NCI-H69 (cell line): ENCODE measurements at regions not wholly inside any gene's neighbourhood (a gene's known extent, or its start where the extent isn't known, plus 50 kb on each side); places are given as distances from the start of the nearest gene placed in this dataset.
A peak's percentile ranks its signal among the peaks of the same experiment; 100 is the strongest.
"Not testable (repeated sequence)": the region's sequence is repeated elsewhere in the genome, so short reads cannot be mapped to it uniquely, and the experiment has no call there.

Experiments
- DNase-seq: peaks from one replicate; lab custom pipeline; 2025; lab: John Stamatoyannopoulos, UW

DNA sequence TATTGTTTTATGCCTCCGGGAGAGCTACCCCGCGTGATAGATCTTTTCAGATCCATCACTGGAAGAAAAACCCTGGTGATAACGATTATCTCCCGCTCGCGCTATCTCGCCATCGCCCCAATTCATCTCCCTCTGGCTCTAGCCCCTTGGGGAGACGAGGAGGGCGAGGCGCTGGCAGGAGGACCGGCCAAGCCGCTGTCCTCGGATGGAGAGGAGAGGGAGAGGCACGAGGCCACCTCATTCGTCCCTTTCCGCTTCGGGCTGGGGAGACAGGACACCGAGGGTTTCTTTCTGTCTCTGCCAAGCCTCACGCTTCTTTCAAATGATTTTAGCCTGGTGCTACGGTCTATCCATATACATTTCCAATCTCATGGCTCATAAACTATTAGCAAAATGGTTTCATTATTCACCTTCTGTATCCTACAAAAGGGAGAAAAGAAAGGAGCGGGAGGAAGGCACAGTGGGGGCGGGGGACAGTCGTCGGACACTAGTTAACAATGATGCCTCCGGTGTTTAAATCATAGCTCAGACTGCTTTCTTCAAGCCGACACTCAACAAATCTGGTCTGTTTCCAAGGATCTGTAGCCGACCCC, 415.0 kb upstream of the ESRRG start:
- no peak for DNase-seq

DNA sequence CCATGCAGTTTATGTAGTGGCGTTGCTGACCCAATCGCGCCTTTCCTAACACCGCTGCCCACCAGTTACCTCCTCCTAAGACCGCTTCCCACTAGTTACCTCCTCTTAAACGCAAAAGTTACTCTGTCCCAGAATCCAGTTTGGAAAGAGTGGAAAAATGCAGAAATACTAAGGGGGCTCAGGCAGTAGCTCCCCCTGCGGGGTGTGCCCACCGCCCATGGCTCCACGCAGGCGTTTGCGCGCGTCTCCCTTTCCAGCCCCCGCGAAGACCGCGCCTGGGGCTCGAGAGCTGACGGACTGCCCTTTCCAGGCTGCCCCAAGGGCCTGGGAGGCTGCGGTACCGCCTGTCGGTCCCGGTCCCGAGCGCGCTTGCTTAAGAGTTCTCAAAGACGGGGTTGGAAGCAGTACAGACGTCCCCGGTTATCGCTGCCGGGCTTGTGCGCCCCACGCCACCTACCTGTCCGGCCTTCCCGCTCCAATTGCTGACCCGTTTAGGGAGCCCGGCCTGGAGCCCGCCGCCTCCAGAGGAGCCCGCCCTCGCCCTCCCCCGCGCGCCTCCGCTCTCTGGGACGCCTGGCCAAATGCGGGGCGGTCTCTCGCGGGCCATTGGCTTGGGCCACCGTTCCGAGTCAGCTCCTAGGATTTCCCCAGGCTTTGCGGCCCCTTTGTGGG, 414.1 kb upstream of the ESRRG start:
- no peak for DNase-seq

DNA sequence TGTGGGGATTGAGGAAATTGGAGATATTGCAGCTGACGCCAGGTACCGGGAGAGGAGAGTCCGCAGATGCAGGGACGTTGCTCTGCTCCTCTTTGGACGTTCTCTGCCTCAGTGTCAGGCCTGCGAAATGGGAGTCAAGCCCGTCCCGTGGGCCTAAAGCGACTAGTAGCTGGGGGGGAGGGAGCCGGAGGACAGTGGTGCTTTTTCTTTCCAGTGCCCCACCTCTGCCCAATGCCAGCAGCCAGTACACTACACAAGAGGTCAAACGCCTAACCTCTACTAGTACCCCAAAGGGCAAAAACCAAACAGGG, 413.6 kb upstream of the ESRRG start:
- DNase-seq: no peak

DNA sequence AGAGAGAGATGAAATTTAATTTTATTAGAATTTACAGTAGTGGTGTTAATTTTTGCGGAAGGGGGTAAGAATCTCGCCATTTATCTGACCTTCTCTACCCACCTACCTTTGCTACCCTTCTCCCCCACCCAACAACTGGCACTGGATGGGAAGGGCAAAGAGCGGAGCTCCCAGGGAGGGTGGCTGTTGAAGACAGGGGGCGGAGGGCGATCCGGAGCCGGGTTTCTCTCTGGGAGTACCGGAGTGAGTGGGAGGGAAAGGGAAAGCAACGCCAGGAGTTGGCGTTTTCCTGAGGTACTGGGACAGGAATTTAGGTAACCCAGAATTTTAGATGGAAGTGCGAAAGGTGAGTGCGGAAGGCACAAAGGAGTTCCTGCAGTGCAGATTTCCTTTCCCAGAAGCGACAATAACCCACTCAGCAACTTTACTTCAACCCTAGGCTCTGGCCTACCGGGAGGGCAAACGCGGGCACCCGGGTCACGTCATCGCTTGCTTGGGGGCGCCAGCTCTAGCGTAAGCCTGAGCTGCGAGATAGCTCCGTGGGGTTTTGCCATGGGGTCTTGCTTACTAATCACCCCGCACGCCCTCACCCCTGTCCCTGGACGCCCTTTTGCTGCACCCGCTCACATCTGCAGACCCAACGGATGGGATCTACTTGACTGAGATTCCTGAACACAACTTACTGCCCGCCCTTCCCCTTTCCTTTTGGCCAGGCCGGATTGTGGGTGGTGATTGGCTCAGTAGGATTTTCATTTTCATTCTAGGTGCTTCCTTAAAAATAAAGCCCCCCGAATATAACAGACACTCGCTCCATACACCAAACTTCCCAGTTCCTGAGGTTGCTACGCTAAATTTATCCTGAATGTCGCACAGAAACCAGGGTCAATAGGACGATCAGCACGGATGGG, 413.0 kb upstream of the ESRRG start:
- peak; percentile 55 for DNase-seq

DNA sequence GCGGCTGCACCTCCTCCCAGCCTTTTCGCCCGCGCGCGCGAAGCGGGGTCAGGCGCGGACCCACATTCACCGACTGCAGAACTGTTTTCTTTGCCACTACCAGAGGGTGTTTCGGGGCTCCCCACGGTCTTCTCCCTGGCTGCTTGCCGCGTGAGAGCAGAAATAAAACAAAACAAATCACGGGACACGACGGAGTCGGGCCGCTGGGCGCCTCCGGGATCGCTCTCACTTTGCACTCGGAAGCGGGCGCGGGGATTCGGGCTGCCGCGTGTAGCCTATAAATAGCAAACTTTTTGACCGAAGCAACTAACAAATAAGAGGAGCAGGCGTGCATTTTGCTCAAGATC, 412.3 kb upstream of the ESRRG start:
- DNase-seq: peak; percentile 84

DNA sequence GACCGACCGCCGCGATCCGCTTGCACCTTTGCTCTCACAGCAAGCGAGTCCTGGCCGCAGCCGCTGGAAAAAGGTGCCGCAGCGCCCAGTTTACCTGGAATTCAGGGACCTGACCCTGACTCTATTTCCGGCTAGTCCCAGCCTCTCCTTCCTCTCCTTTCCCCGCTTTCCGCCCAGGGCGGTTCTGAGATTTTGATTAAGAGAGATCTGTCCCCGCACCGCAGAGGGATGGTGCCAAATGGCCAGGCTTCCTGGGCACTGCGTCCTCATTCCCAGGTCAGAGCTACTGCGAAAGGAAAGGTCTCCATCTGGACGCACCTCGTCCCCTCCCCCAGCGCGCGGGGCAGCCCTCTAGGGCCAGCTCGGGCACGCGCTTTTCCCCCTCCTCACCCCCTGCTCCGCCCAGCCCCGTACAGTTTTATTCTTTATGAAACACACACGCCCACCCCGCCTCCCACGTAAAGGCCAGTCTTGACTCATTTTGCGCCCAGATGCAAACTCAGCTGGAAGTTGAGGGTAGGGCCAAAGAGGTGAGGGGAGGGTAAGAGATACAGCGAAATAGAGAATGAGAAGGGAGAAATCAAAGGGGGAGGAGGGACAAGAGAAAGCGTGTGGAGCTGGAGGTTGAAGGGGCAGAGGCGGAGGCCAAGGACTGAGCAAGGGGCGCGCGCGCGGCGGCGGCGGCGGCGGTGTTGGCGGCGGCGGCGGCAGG, 411.8 kb upstream of the ESRRG start:
- peak; percentile 93 for DNase-seq

DNA sequence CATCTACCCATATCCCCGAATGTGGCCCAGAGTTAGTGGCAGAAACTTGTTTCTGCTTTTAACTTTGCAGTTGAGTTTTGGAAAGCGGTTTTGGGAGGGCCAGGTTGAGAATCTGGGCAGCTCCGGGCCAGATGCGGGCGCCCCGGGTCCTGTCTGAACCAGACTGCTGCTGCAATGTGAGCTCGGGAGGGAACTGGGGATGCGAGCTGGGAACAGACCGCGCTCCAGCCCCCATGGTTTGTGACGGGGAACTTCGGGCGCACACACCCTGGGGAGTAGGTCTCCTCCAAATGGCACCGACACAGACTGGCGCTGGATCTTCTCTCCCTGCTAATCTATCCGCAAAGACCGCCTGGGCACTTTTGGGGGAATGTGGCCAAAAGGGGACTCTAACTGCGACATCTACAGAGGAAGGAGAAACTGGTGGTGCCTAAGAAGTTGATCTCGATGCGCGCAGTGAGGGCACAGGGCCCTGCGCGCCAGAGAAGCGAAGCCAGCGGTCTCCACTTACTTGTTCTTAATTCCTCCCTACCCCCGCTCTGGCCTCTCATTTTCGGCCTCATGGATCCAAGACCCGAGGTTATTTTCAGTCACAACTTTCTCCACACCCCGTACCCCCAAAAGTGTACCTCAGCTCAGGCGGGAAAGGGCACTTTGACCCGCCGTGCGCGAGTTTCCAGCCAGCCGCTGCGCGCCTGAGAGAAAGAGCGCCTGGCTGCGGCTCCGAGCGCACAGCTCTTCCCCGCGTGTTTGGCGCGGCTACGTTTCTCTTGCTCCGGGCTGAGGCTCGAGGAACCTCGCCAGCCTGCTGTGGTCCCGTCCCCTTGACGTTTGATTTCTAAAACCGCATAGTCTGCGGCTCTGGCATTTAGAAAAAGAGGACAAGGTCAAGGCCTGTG, 411.0 kb upstream of the ESRRG start:
- peak; percentile 70 for DNase-seq

DNA sequence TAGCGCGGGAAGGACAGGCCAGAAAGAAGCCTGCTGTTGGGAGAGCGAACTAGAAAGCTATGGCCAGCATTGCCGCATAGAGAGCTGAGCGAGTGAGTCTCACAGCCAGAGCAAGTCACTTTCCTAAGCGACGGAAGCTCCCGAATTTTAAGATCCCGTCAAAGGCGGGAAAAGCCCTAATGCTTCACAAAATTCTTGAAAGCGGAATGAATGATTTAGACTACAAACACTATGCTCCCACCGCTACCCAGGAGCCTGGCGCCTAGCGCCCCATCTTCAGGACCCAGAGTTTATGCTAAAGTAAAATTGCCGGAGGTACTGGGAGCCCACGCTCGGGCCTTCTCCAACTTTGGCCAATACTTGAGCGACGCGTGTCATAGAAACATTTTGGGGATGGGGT, 409.9 kb upstream of the ESRRG start:
- no peak for DNase-seq

DNA sequence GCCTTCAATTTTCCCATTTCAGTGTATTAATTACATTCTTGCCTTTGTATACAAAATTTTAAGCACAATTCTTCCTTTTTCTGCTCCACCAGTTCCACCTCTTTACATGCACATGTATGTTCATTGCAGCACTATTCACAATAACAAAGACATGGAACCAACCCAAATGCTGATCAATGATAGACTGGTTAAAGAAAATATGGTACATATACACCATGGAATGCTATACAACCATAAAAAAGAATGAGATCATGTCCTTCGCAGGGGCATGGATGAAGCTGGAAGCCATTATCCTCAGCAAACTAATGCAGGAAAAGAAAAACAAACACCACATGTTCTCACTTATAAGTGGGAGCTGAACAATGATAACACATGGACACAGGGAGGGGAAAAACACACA, 400.1 kb upstream of the ESRRG start:
- not testable (repeated sequence) for DNase-seq

DNA sequence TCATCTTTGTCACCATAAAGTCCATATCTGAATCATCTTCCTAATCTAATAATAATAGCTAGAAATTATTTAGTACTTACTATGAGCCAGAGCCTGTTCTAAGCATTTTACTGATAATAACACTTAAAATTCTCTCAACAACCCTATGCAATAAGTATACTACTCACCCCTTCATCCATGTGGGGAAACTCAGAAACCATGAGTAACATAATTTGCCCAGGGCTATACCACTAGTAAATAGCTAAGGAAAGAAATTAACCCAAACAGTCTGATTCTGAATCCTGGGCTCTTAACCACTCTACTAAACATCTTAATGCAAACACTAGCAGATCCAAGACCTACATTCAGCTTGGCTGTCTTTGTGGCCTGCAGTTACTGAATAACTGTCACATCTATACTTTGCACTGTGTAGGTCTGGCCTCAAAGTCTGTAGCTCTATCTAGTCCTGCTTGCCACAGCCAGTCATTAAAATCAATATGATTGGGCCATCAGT, 394.8 kb upstream of the ESRRG start:
- no peak for DNase-seq

DNA sequence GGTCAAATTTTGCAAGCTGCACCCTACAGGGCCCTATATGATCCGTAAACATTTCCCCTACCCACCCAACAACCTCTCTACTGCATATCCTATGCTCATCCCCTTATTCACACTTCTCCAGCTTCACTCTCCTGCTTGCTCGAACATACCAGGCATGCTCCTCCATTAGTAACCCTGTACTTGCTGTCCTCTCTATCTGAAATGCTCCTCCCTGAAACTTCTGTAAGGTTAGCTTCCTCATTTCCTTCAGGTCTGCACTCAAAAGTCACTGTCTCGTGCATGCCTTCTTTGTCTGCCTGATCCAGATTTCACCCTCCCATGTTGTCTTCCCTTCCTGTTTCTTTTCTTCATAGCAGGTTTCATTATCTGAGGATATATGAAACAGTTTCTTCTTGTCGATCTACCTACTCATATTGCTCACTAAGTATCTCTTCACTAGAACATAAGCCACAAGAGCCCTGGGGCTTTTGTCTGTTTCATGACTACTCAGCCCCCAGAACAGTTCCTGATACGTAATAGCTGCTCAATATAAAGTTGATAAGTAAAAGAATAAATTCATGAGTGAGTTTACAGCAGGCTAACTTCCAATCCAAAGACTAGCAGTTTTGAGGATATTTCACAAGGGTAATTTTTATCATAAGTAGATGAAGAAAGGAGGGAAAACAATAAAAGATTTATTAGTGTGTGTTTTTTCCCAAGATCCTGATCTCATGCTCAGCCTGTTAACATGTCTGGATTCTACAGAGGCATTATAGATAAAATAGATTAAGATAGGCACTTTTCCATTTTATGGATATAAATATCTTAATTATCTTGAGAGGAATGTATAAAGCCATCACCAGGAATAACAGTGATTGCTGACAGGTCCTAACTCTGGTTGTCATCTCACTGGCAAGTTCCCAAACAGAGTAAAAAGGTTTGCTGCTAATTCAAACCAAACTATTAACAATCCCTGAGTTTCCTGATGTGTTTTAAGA, 392.5 kb upstream of the ESRRG start:
- no peak for DNase-seq

DNA sequence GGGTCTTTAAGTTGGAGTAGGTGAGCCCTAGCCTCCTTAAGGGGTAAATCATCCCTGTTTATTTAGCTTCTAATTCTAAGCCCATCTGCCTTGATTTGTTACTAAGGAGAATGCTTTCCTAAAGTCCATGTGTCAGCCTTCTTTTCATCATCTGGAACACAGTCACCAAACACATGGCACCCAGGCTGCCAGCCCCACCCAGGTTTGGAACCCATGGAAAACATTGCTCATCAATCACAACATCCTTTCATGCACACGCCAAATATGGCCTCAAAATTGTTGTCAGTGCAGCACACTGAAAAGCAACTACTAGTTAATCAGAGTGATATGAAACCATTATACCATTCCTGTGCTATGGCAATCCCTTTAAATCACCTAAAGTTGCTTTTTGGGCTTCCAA, 386.7 kb upstream of the ESRRG start:
- no peak for DNase-seq

DNA sequence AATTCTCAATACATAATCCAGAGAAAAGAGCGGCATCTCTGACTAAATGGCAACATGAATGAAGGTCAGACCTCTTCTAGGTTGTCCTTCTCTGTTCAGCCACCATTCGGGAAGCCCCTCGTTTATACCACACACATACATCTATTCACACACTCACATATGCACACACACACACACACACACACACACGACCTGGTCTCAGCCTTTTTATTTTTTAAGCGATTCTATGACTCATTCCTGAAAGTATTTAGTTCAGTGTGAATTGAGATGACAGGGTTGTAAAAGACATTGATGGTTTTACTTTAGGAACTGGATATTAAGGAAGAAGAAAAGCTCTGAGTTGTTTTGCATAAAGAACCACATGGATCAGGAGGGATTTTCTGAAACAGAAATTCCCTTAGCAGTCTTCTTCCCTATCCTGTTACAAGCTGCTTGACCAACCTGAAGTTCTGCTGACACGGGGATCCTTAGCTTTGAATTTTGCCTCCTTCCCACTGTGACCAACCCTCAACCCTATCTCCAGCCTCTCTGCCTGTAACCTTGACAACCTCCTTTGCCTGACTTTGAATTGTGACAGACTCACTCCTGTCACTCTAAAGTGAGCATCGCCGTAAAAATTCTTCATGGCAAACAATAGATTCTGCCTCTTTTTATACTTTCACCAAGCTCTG, 383.1 kb upstream of the ESRRG start:
- no peak for DNase-seq

DNA sequence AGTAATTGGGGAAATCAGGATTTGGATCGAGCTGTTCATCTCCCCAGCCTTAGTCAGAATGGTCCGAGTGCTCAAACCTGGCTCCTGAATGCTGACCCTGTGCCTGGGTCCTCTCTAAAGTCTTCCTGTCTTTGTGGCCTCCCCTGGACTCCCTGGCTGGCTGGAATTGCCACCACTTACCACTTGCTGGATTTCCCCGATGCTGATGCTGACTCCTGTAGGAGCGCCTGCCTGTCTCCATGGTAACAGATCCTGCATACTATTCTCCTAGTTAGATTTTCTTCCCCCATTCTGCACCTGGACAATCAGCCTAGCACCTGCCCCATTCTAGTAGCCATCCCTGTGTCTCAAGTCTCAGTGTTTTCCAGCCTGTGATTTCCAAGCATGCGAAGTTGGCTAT, 382.2 kb upstream of the ESRRG start:
- DNase-seq: peak; percentile 17

DNA sequence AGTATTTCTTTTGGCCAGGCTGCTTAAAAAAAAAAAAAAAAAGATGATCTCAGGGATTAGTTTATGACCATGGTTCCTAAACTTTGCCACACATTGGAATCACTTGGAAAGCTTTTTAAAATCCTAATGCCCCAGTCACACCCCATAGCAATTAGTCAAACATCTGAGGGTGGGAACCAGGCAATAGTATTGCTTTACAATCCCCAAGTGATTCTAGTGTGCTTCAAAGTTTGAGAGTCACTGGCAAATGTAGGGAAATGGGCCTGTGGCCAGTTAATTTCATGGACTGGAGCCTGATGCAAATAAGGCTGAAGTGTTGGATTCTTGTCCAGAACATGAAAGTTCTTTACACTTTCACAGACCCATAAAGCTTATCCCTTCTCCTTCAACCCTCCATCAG, 374.6 kb upstream of the ESRRG start:
- DNase-seq: no peak

DNA sequence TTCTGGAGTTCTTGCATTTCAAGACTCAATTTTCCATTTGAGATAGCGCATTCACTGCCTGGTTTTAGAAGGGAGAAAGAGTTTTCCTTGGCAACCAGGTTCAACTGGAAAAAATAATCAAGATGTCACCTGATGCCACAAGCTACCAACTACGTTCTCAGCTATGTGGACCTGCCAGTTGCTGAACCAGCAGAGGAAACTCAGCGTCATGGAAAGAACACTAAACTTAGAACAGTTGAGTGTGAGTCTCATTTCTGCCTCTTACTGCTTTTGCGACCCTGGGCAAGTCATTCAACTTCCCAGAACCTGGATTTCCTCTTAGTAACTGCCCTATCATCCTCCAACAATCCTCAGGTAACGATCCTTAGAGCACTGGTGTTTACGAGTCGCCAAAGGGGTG, 373.0 kb upstream of the ESRRG start:
- no peak for DNase-seq

DNA sequence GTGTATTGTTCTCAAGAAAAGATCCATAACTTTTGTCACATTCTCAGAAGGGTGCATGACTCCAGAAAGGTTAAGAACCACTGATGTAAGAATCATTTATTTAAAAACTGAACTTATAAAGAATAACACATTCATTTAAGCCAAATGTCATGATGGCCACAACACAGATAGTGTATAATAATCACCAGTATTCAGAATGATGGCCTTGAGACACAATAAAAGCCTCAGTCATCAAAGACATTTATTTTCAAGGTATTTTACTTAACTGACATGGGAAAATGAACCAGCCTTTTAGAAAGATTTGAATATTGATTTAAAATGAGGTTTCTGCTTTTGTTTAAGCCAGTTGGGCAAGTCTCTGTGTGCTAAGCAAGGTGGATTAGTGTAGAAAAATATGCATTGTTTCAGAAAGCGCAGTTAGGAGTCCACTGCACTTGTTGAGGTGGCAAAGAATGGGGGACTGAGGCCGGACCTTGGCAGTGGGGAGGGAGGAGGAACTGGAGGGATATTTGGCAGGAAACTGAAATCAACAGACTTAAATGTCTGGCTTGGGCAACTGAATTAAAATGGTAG, 371.9 kb upstream of the ESRRG start:
- no peak for DNase-seq

DNA sequence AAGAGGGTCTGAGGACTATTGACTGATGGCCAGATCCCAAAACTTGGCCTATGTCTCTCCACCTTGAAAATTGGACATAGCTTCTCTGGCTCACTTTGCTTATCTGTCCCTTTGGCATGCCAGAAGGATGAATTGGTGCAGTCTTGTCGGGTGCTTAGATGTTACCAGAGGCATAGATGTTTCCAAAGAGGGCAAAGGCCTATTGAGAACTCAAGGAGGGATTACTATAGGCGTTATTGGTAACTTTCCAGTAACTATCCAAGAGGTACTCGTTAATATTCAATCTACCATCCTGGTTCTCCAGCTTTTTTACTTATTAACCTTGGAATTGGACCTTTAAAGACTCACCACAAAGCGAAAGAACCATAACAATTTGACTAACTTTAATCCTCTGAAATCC, 368.3 kb upstream of the ESRRG start:
- no peak for DNase-seq
